HUDEP-2 (cell line): ENCODE measurements at regions not wholly inside any gene's neighbourhood (a gene's known extent, or its start where the extent isn't known, plus 50 kb on each side); places are given as distances from the start of the nearest gene placed in this dataset.

Experiments
- DNase-seq, 76 experiments: peaks; one replicate each; lab custom pipeline; 2025; ENCODE audit not compliant: unreplicated experiment in 76 of 76; lab: John Stamatoyannopoulos, UW

GRCh38 chr5:69039829-69040228, 54.0 kb upstream of the SLC30A5 start:
- no peak for DNase-seq

GRCh38 chr5:69042500-69042899, 51.3 kb upstream of the SLC30A5 start:
- DNase-seq: peak in 1 of 76 experiments; percentile 6

GRCh38 chr5:69042915-69043654, 50.7 kb upstream of the SLC30A5 start:
- DNase-seq: peak in 73 of 76 experiments; percentile 2 to 87 (median 64)

- no peak for DNase-seq
Measured at GRCh38 chr5:69043655-69043996, 50.2 kb upstream of the SLC30A5 start.
